ENCODE measurements at regions not wholly inside any gene's neighbourhood (a gene's known extent, or its start where the extent isn't known, plus 50 kb on each side); places are given as distances from the start of the nearest gene placed in this dataset.

DNA sequence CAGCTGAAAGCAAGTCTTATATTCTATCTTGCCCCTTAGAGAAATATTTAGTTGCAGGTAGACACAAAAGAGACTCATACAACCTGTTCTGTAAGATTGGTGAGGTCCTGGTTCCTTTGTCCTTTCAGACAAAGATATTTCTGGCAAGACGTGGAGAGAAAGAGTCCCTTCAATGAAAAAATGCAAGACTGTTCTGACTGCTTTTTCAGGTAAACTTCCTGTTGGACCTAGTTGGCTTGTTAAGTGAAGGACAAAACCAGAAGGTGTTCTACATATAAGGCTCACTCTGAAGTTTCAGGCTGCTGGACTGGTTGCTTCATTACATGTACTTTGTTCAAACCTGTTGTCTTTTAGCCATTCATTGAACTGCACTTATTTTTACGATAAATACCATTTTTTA is 119.0 kb upstream of the PTPRZ1 start:
- FAIRE-seq (no peak), DNase-seq (ENCODE audit: low read depth, low spot score) (no peak)
- H3K9me1 ChIP-seq (replicated peaks; ENCODE audit: control insufficient read depth, extremely low read depth, insufficient read depth, low read length) = no peaks in the 10 kb centered on the region
- H3K4me2 ChIP-seq (ENCODE audit: insufficient read depth, low read length) = no peak overlapping the region
- POLR2A ChIA-PET = no interaction called here
- no peaks in the 10 kb centered on the region for H3K4me1 ChIP-seq (ENCODE audit: control insufficient read depth, extremely low read depth, insufficient read depth, low read length)
- TF ChIP-seq JUN (IDR thresholded peaks at IDR 0.05; ENCODE audit: borderline replicate concordance, insufficient read depth, insufficient read length, low read depth) (no peak), POLR2AphosphoS5 (IDR thresholded peaks at IDR 0.05; ENCODE audit: insufficient read depth, low read depth, low read length) (no peak), MYC (IDR thresholded peaks at IDR 0.05; ENCODE audit: low read depth, low read length) (no peak), FOS (IDR thresholded peaks at IDR 0.05; ENCODE audit: borderline replicate concordance, insufficient read depth, low read length) (no peak), EZH2 (IDR thresholded peaks at IDR 0.05; ENCODE audit: borderline replicate concordance, low read depth, low read length, severe bottlenecking) (no peak), GATA2 (IDR thresholded peaks at IDR 0.05; ENCODE audit: insufficient read depth, insufficient read length, low read depth, low read length) (no peak), POLR2A (IDR thresholded peaks at IDR 0.05; ENCODE audit: low read depth, low read length) (no peak)
- TF ChIP-seq, protein P1, sequence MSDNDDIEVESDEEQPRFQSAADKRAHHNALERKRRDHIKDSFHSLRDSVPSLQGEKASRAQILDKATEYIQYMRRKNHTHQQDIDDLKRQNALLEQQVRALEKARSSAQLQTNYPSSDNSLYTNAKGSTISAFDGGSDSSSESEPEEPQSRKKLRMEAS (IDR thresholded peaks at IDR 0.05; ENCODE audit: insufficient read depth, insufficient read length) = no peak
- TF ChIP-seq, protein P2, sequence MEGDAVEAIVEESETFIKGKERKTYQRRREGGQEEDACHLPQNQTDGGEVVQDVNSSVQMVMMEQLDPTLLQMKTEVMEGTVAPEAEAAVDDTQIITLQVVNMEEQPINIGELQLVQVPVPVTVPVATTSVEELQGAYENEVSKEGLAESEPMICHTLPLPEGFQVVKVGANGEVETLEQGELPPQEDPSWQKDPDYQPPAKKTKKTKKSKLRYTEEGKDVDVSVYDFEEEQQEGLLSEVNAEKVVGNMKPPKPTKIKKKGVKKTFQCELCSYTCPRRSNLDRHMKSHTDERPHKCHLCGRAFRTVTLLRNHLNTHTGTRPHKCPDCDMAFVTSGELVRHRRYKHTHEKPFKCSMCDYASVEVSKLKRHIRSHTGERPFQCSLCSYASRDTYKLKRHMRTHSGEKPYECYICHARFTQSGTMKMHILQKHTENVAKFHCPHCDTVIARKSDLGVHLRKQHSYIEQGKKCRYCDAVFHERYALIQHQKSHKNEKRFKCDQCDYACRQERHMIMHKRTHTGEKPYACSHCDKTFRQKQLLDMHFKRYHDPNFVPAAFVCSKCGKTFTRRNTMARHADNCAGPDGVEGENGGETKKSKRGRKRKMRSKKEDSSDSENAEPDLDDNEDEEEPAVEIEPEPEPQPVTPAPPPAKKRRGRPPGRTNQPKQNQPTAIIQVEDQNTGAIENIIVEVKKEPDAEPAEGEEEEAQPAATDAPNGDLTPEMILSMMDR (IDR thresholded peaks at IDR 0.05; ENCODE audit: extremely low read depth in 1 of 2, insufficient read depth in 1 of 2, low read depth in 1 of 2, low read length in 2 of 2) = no peak
- CTCF ChIA-PET = interaction anchor here (5.5 kb wide), 1 partner anchor 240 kb away, joined by 53 read pairs; no protein-coding TSS in a partner anchor
- H3K27ac ChIP-seq (ENCODE audit: insufficient read depth, low read depth, low read length) = no peak overlapping the region
- H3K9ac ChIP-seq (replicated peaks; ENCODE audit: extremely low read depth, insufficient read depth, low read length) = no peak overlapping the region
- no peaks in the 10 kb centered on the region for H3K36me3 ChIP-seq (ENCODE audit: control insufficient read depth in 2 of 2, extremely low read depth in 1 of 2, insufficient read depth in 2 of 2, low read length in 2 of 2)
- H2AFZ ChIP-seq (ENCODE audit: low read depth, low read length) = no peak overlapping the region
- no TSS peak for BruUV-seq (replicated peaks)
- no peaks in the 10 kb centered on the region for H3K79me2 ChIP-seq (ENCODE audit: control insufficient read depth, insufficient read depth, low read length)
- H3K4me3 ChIP-seq (replicated peaks in 1 of 3; ENCODE audit: insufficient read depth in 1 of 3, low read depth in 1 of 3, low read length in 3 of 3) = no peak overlapping the region
- no peaks in the 10 kb centered on the region for H3K9me3 ChIP-seq (replicated peaks; ENCODE audit: control insufficient read depth, insufficient read depth, low read length)
- intact Hi-C loops (cut with micrococcal nuclease) = no loop called here
- dilution Hi-C loops (cut with MboI; ENCODE audit: extremely low pct_ligation_motif_present, low sequenced_read_pairs) = no loop called here
- no peaks in the 10 kb centered on the region for H4K20me1 ChIP-seq (replicated peaks; ENCODE audit: control insufficient read depth, extremely low read depth, insufficient read depth, low read length)
- H3K27me3 ChIP-seq (ENCODE audit: control insufficient read depth in 2 of 2, insufficient read depth in 2 of 2, low read length in 2 of 2) = no peaks in the 10 kb centered on the region
